ENCODE measurements at regions not wholly inside any gene's neighbourhood (a gene's known extent, or its start where the extent isn't known, plus 50 kb on each side); places are given as distances from the start of the nearest gene placed in this dataset.

DNA sequence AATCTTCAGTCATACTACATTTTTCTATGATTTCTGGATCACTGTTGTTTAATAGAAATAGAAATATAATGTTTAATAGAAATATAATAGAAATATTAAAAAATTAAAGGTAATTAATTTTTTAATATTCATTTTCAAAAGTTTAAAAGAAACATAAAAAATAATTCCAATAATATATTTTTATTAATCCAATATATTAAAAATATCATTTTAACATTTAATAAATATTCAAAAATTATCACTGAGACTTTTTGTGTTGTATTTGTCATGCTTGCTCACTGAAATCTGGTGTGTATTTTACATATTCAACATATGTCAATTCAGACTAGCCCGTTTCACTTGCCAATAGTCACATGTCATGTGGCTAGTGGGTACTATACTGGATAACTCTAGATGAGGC, 80.6 kb upstream of the SLCO6A1 start:
- no peak overlapping the region for H3K27ac ChIP-seq
- H3K4me1 ChIP-seq, result no peaks in the 10 kb centered on the region
- no peaks in the 10 kb centered on the region for H3K36me3 ChIP-seq
- no peak for TF ChIP-seq POLR2A (IDR thresholded peaks at IDR 0.05)
- TF ChIP-seq, protein P1, sequence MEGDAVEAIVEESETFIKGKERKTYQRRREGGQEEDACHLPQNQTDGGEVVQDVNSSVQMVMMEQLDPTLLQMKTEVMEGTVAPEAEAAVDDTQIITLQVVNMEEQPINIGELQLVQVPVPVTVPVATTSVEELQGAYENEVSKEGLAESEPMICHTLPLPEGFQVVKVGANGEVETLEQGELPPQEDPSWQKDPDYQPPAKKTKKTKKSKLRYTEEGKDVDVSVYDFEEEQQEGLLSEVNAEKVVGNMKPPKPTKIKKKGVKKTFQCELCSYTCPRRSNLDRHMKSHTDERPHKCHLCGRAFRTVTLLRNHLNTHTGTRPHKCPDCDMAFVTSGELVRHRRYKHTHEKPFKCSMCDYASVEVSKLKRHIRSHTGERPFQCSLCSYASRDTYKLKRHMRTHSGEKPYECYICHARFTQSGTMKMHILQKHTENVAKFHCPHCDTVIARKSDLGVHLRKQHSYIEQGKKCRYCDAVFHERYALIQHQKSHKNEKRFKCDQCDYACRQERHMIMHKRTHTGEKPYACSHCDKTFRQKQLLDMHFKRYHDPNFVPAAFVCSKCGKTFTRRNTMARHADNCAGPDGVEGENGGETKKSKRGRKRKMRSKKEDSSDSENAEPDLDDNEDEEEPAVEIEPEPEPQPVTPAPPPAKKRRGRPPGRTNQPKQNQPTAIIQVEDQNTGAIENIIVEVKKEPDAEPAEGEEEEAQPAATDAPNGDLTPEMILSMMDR (IDR thresholded peaks at IDR 0.05), result no peak
- no peaks in the 10 kb centered on the region for H3K9me3 ChIP-seq
- H3K4me3 ChIP-seq, result no peak overlapping the region
- intact Hi-C loops (cut with DNase I; ENCODE audit: low total_unique reads), result no loop called here
- no peaks in the 10 kb centered on the region for H3K27me3 ChIP-seq
- no peak for DNase-seq

DNA sequence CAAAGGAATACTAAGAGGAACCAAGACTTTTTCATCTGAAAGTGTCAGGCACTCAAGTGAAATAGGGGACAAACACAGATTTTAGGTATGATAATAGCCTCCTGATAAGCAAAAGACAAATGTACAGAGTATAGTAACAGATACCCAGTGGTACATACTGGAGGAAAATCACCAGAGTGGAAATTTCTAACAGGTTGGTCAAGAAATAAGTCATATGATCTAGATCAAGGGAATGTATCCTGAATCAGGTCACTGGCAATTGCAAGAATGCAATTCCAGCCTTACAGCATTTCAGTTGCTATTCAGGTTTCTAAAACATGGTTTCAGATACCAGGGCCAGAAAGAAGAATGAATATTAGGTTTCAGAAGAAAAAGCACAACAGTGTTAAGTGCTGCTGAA, 82.2 kb upstream of the SLCO6A1 start:
- Histone ChIP-seq H3K36me3 (no peaks in the 10 kb centered on the region), H3K4me1 (no peaks in the 10 kb centered on the region), H3K27me3 (no peaks in the 10 kb centered on the region), H3K27ac (no peak overlapping the region), H3K9me3 (no peaks in the 10 kb centered on the region), H3K4me3 (no peak overlapping the region)
- TF ChIP-seq, protein P1 (IDR thresholded peaks at IDR 0.05), result no peak
- TF ChIP-seq POLR2A (IDR thresholded peaks at IDR 0.05), result no peak
- intact Hi-C loops (cut with DNase I; ENCODE audit: low total_unique reads), result loop anchor here (10.0 kb wide), 1 partner anchor 464 kb away; no protein-coding TSS in a partner anchor
- DNase-seq, result no peak

- Histone ChIP-seq H3K9me3 (no peaks in the 10 kb centered on the region), H3K4me3 (no peak overlapping the region), H3K4me1 (no peaks in the 10 kb centered on the region), H3K36me3 (no peaks in the 10 kb centered on the region), H3K27me3 (no peaks in the 10 kb centered on the region), H3K27ac (no peak overlapping the region)
- intact Hi-C loops (cut with DNase I; ENCODE audit: low total_unique reads), result loop anchor here (10.0 kb wide), 1 partner anchor 462 kb away; no protein-coding TSS in a partner anchor
- TF ChIP-seq, protein P1 (IDR thresholded peaks at IDR 0.05), result no peak
- no peak for TF ChIP-seq POLR2A (IDR thresholded peaks at IDR 0.05)
- no peak for DNase-seq
Observed at GRCh38 chr5:102582696-102583095, 83.9 kb upstream of the SLCO6A1 start.

GRCh38 chr5:102583276-102584124, 84.7 kb upstream of the SLCO6A1 start:
- DNase-seq, result no peak
- intact Hi-C loops (cut with DNase I; ENCODE audit: low total_unique reads), result loop anchor here (10.0 kb wide), 1 partner anchor 461 kb away; no protein-coding TSS in a partner anchor

DNA sequence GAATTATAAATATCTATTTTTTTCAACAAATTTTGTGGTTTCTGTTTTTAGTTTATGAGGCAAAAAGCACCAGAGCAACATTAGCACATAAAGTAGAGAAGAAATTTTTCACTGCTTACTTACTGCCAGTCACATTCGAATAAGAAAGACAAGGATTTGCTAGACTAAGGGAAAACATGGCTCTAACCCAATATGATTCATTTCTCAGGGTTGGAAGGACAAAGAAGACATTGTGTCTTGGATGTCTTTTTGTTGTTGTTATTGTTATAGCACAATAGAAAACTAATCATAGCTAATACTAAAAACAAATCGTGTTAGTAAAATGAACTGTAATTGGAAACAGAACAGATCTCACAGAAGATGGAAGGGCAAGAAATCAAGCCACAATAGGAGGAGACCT, 90.9 kb upstream of the SLCO6A1 start:
- DNase-seq, result no peak
- Histone ChIP-seq H3K36me3 (no peaks in the 10 kb centered on the region), H3K4me3 (no peak overlapping the region), H3K27me3 (no peaks in the 10 kb centered on the region), H3K27ac (no peak overlapping the region), H3K9me3 (no peaks in the 10 kb centered on the region), H3K4me1 (no peaks in the 10 kb centered on the region)
- TF ChIP-seq, protein P1 (IDR thresholded peaks at IDR 0.05), result no peak
- TF ChIP-seq POLR2A (IDR thresholded peaks at IDR 0.05), result no peak
- intact Hi-C loops (cut with DNase I; ENCODE audit: low total_unique reads), result loop anchor here (10.0 kb wide), 1 partner anchor 455 kb away; no protein-coding TSS in a partner anchor

More at GRCh38 chr5:102583276-102584124, 84.7 kb upstream of the SLCO6A1 start:
- no peaks in the 10 kb centered on the region for H3K36me3 ChIP-seq
- H3K27ac ChIP-seq, result no peak overlapping the region
- H3K9me3 ChIP-seq, result no peaks in the 10 kb centered on the region
- TF ChIP-seq POLR2A (IDR thresholded peaks at IDR 0.05), result no peak
- TF ChIP-seq, protein P1 (IDR thresholded peaks at IDR 0.05), result peak in 3 of 4 experiments; percentile 19 to 43 (median 29)
- no peaks in the 10 kb centered on the region for H3K4me1 ChIP-seq
- H3K27me3 ChIP-seq, result no peaks in the 10 kb centered on the region
- no peak overlapping the region for H3K4me3 ChIP-seq
